Dedifferentiated amniotic fluid mesenchymal stem cell (primary cell): ENCODE measurements at regions not wholly inside any gene's neighbourhood (a gene's known extent, or its start where the extent isn't known, plus 50 kb on each side); places are given as distances from the start of the nearest gene placed in this dataset.

ENCODE experiments used
- DNase-seq: peaks from one replicate; pipeline ENCODE4 v3.0.0-alpha.2; 2016; ENCODE audit errors: extremely low spot score

GRCh38 chr1:195934817-195935553 is 673.3 kb downstream of the KCNT2 start:
- DNase-seq, result no peak

- no peak for DNase-seq
Observed at GRCh38 chr1:195933835-195934234, 674.4 kb downstream of the KCNT2 start.

GRCh38 chr1:195915826-195916225 is 692.4 kb downstream of the KCNT2 start:
- DNase-seq, result no peak

- DNase-seq, result no peak
Observed at GRCh38 chr1:195909061-195909460, 699.2 kb downstream of the KCNT2 start.

GRCh38 chr1:195908121-195908520 is 700.1 kb downstream of the KCNT2 start:
- no peak for DNase-seq

- DNase-seq, result no peak
Observed at GRCh38 chr1:195903203-195903602, 705.0 kb downstream of the KCNT2 start.

GRCh38 chr1:195902779-195903178 is 705.5 kb downstream of the KCNT2 start:
- no peak for DNase-seq

GRCh38 chr1:195899762-195900352 is 708.4 kb downstream of the KCNT2 start:
- peak; percentile 20 for DNase-seq

- no peak for DNase-seq
Observed at GRCh38 chr1:195898924-195899323, 709.3 kb downstream of the KCNT2 start.

- no peak for DNase-seq
Observed at GRCh38 chr1:195898373-195898772, 709.9 kb downstream of the KCNT2 start.

GRCh38 chr1:195897076-195897475 is 711.2 kb downstream of the KCNT2 start:
- DNase-seq, result no peak

GRCh38 chr1:195894411-195894810 is 713.8 kb downstream of the KCNT2 start:
- no peak for DNase-seq

- DNase-seq, result no peak
Observed at GRCh38 chr1:195886000-195886399, 722.2 kb downstream of the KCNT2 start.

GRCh38 chr1:195878478-195878877 is 729.8 kb downstream of the KCNT2 start:
- no peak for DNase-seq

GRCh38 chr1:195876792-195877191 is 731.4 kb downstream of the KCNT2 start:
- no peak for DNase-seq

- no peak for DNase-seq
Observed at GRCh38 chr1:195872376-195872775, 735.9 kb downstream of the KCNT2 start.

- DNase-seq, result no peak
Observed at GRCh38 chr1:195867638-195868037, 740.6 kb downstream of the KCNT2 start.

GRCh38 chr1:195866781-195867222 is 741.4 kb downstream of the KCNT2 start:
- DNase-seq, result no peak

- DNase-seq, result no peak
Observed at GRCh38 chr1:195866091-195866780, 742.0 kb downstream of the KCNT2 start.

GRCh38 chr1:195851804-195852203 is 756.4 kb downstream of the KCNT2 start:
- DNase-seq, result no peak

- no peak for DNase-seq
Observed at GRCh38 chr1:195851016-195851601, 757.1 kb downstream of the KCNT2 start.

- no peak for DNase-seq
Observed at GRCh38 chr1:195849180-195849579, 759.1 kb downstream of the KCNT2 start.
